HAP-1 (cell line): ENCODE measurements at regions not wholly inside any gene's neighbourhood (a gene's known extent, or its start where the extent isn't known, plus 50 kb on each side); places are given as distances from the start of the nearest gene placed in this dataset.
"Not testable (repeated sequence)": the region's sequence is repeated elsewhere in the genome, so short reads cannot be mapped to it uniquely, and the experiment has no call there.

Experiments used
- DNase-seq, 2 experiments: peaks; one replicate each; pipeline ENCODE4 v3.0.0-alpha.2; 2016 to 2020; ENCODE audit warnings: low spot score in 2 of 2
- H3K27me3 ChIP-seq: fragments of 250-450 bp; sonication (Bioruptor Pico); 2 replicates; pipeline ENCODE4 v1.5.1; 2020; ENCODE audit warnings: low read depth, mild to moderate bottlenecking, moderate library complexity
- H3K36me3 ChIP-seq: fragments of 250-450 bp; sonication (Bioruptor Pico); replicated peaks from 2 replicates; pipeline ENCODE4 v1.5.1; 2020; ENCODE audit warnings: mild to moderate bottlenecking
- H3K4me1 ChIP-seq: fragments of 250-450 bp; sonication (Bioruptor Pico); 2 replicates; pipeline ENCODE4 v1.5.1; 2020; ENCODE audit warnings: mild to moderate bottlenecking
- H3K4me3 ChIP-seq: fragments of 250-450 bp; sonication (Bioruptor Pico); 2 replicates; pipeline ENCODE4 v1.5.1; 2020; ENCODE audit warnings: mild to moderate bottlenecking, moderate library complexity
- H3K9me3 ChIP-seq: fragments of 250-450 bp; sonication (Bioruptor Pico); 2 replicates; pipeline ENCODE4 v1.5.1; 2020; ENCODE audit warnings: mild to moderate bottlenecking, moderate library complexity
- in situ Hi-C: fragments of 300-500 bp; cut with MboI; formaldehyde crosslinking; loops from 3 replicates; pipeline ENCODE4 v1.14.3; 2020; ENCODE audit warnings: low sequenced_read_pairs, inconsistent platforms, mixed read lengths

DNA sequence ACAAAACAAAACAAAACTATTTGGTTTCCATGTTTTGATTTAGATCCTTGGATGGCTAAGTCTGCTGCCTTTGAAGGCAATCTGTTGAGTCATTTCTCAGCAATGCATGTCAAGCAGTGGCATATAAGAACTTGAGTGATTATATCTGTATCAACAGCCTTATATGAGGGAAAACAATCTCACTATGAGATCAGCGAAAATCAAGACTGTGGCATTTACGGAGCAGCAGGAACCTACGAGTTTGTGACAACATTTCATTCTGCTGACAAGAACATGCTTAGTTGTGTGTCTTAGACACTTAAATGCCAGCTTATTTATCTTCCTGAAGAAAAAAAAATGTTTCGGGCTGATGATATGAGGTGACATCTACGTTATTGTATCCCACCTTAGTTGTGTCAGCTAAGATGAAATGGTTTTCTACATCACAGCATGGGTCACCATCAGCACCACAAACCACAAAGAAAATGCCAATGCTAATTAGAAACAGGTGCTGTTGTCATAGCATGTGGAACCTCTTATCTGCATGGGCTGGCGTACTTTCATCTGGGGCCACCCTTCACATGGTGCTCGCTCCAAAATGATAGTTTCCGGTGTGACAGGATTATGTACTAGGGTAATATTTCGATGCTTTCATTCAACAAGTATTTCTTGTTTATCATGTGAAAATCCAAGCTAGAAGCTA is 1085.5 kb downstream of the SORCS1 start:
- DNase-seq = no peak
- Histone ChIP-seq H3K4me3 (no peak overlapping the region), H3K9me3 (no peaks in the 10 kb centered on the region), H3K27me3 (no peaks in the 10 kb centered on the region), H3K4me1 (no peaks in the 10 kb centered on the region), H3K36me3 (no peaks in the 10 kb centered on the region)
- in situ Hi-C loops = no loop called here

DNA sequence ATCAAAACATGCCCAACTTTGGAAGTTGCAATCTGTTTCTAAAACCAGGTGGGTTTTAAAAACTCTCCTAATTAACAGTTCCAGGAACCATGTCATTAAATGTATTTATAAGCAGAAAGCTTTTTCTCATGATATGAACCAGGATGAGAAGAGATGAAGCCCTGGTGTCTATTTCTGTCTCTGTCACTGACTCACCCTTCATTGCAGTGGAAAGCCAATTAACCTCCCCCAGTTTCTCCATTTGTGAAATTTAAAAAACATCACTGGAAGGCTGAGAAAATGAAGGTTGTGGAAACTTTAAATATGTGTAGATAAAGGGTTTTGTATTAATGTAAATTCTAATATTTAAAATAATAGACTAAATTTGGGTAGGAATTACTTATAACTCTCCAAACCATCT is 1088.0 kb downstream of the SORCS1 start:
- no peaks in the 10 kb centered on the region for H3K4me1 ChIP-seq
- in situ Hi-C loops = no loop called here
- H3K4me3 ChIP-seq = no peak overlapping the region
- no peaks in the 10 kb centered on the region for H3K27me3 ChIP-seq
- DNase-seq = no peak
- no peaks in the 10 kb centered on the region for H3K9me3 ChIP-seq
- H3K36me3 ChIP-seq = no peaks in the 10 kb centered on the region

DNA sequence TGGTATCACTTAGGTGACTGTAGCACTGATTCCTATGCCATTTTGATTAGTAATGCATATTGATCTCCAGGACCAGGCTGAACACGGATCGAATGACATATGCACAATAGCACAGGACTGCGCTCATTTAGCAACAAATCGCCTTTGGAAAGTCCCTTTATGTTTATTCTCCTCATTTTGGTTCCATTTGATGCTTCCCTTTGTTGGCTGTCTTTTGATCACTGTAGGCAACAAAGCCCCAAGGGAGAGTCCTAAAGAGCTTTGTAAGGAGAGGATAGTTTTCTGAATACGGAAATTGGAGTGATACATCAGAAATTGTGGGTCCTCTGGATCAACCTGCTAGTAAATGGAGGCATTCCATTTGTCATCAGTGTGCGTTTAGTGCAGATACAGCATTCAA is 1111.4 kb downstream of the SORCS1 start:
- in situ Hi-C loops = no loop called here
- no peak for DNase-seq
- Histone ChIP-seq H3K9me3 (no peaks in the 10 kb centered on the region), H3K4me1 (no peaks in the 10 kb centered on the region), H3K36me3 (no peaks in the 10 kb centered on the region), H3K4me3 (no peak overlapping the region), H3K27me3 (no peaks in the 10 kb centered on the region)

- Histone ChIP-seq H3K36me3 (no peaks in the 10 kb centered on the region), H3K9me3 (no peaks in the 10 kb centered on the region), H3K27me3 (no peaks in the 10 kb centered on the region), H3K4me3 (no peak overlapping the region), H3K4me1 (no peaks in the 10 kb centered on the region)
- in situ Hi-C loops = no loop called here
- no peak for DNase-seq
These were observed 1120.0 kb downstream of the SORCS1 start for GRCh38 chr10:106044503-106044902.

DNA sequence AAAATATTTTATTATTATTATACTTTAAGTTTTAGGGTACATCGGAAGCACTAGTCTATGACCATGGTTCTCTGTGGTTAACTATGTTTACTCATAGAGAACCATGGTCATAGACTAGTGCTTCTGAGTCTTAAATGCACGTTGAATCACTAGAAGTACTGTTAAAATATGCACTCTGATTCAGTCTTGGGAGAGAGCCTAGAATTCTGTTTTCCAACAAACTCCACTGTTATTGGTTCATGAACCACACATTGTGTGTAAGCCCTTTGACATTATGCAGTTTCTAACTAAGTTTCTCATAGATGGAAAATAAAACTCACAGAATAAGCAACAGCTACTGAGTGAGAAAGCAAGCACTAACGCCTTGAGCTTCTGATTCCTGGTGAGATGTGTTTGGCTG is 1120.6 kb downstream of the SORCS1 start:
- H3K4me3 ChIP-seq = no peak overlapping the region
- no peaks in the 10 kb centered on the region for H3K27me3 ChIP-seq
- in situ Hi-C loops = no loop called here
- no peak for DNase-seq
- H3K9me3 ChIP-seq = no peaks in the 10 kb centered on the region
- no peaks in the 10 kb centered on the region for H3K36me3 ChIP-seq
- H3K4me1 ChIP-seq = no peaks in the 10 kb centered on the region

GRCh38 chr10:106038246-106038645 is 1126.3 kb downstream of the SORCS1 start:
- Histone ChIP-seq H3K27me3 (no peaks in the 10 kb centered on the region), H3K9me3 (no peaks in the 10 kb centered on the region), H3K4me3 (no peak overlapping the region), H3K4me1 (no peaks in the 10 kb centered on the region), H3K36me3 (no peaks in the 10 kb centered on the region)
- no peak for DNase-seq
- in situ Hi-C loops = no loop called here

- H3K9me3 ChIP-seq = no peaks in the 10 kb centered on the region
- H3K4me3 ChIP-seq = no peak overlapping the region
- no peaks in the 10 kb centered on the region for H3K27me3 ChIP-seq
- no peaks in the 10 kb centered on the region for H3K4me1 ChIP-seq
- no peak for DNase-seq
- in situ Hi-C loops = no loop called here
- H3K36me3 ChIP-seq = no peaks in the 10 kb centered on the region
These were observed 1131.4 kb downstream of the SORCS1 start for GRCh38 chr10:106033065-106033464.

DNA sequence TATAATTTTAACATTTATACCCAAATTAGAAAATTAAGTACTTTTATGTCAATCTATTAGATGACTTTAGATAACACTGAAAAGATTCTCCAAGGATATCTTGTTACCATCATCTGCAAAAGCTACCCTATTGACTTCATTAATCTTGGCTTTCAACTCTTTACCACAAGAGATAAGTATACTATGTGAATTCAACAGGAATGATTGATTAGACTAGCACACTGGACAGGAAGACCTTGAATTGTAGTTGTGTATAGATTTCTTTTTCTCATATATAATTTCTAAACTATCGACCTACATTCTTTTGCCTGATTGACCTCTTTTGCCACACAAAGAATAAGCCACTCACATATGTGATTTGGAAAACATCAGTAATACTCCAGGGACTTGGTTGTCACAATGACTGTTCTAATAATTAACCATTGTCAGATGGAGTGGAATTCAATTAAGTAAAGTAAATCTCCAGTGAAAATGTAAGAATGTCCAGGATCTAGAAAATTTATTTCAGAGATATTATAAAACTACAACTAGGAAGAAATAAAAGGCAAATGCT is 1132.0 kb downstream of the SORCS1 start:
- no peak overlapping the region for H3K4me3 ChIP-seq
- in situ Hi-C loops = no loop called here
- H3K36me3 ChIP-seq = no peaks in the 10 kb centered on the region
- DNase-seq = no peak
- H3K9me3 ChIP-seq = no peaks in the 10 kb centered on the region
- H3K27me3 ChIP-seq = no peaks in the 10 kb centered on the region
- H3K4me1 ChIP-seq = no peaks in the 10 kb centered on the region

DNA sequence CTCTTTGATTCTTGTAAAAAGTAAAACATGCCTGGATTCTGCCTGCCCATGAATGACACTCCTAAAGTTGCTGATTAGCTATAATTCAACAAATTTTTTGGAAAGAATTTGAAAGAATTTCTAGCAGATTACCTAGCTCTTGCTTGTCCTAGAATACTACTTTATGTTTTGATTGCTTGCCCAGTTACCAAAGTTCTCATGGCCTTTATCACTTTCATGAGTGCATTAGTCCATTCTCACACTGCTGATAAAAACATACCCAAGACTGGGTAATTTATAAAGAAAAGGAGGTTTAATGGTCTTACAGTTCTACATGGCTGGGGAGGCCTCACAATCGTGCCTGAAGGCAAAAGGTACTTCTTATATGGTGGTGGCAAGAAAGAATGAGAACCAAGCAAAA is 1137.3 kb downstream of the SORCS1 start:
- H3K4me1 ChIP-seq = no peaks in the 10 kb centered on the region
- no peaks in the 10 kb centered on the region for H3K36me3 ChIP-seq
- no peaks in the 10 kb centered on the region for H3K9me3 ChIP-seq
- DNase-seq = no peak
- H3K4me3 ChIP-seq = no peak overlapping the region
- in situ Hi-C loops = no loop called here
- H3K27me3 ChIP-seq = no peaks in the 10 kb centered on the region

GRCh38 chr10:106025208-106025811 is 1139.2 kb downstream of the SORCS1 start:
- Histone ChIP-seq H3K9me3 (no peaks in the 10 kb centered on the region), H3K4me3 (no peak overlapping the region), H3K27me3 (no peaks in the 10 kb centered on the region), H3K4me1 (no peaks in the 10 kb centered on the region), H3K36me3 (no peaks in the 10 kb centered on the region)
- DNase-seq = no peak
- in situ Hi-C loops = no loop called here

GRCh38 chr10:106023329-106023728 is 1141.2 kb downstream of the SORCS1 start:
- no peak overlapping the region for H3K4me3 ChIP-seq
- H3K27me3 ChIP-seq = no peaks in the 10 kb centered on the region
- no peaks in the 10 kb centered on the region for H3K36me3 ChIP-seq
- in situ Hi-C loops = no loop called here
- H3K4me1 ChIP-seq = no peaks in the 10 kb centered on the region
- DNase-seq = no peak
- H3K9me3 ChIP-seq = no peaks in the 10 kb centered on the region

- H3K4me1 ChIP-seq, in situ Hi-C loops, H3K36me3 ChIP-seq, DNase-seq, H3K4me3 ChIP-seq, H3K27me3 ChIP-seq, H3K9me3 ChIP-seq: not testable (repeated sequence)
These were observed 1144.9 kb downstream of the SORCS1 start for GRCh38 chr10:106019559-106019958.

DNA sequence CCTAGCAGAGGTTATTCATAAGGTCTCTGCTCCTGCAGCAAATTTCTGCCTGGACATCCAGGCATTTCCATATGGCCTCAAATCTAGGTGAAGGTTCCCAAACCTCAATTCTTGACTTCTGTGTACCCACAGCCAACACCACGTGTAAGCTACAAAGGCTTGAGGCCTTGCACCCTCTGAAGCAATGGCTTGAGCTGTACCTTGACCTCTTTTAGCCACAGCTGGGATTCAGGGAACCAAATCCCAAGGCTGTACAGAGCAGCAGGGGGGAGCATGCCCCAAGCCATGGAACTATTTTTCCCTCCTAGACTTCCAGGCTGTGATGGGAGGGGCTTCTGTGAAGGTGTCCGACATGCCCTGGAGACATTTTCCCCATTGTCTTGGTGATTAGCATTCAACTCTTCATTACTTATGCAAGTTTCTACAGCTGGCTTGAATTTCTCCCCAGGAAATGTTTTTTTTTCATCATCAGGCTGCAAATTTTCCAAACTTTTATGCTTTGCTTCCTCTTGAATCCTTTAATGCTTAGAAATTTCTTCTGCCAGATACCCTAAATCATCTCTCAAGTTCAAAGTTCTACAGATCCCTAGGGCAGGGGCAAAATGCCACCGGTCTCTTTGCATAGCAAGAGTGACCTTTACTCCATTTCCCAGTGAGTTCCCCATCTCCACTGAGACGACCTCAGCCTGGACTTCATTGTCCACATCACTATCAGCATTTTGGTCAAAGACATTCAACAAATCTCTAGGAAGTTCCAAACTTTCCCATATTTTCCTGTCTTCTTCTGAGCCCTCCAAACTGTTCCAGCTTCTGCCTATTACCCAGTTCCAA is 1148.9 kb downstream of the SORCS1 start:
- H3K4me3 ChIP-seq, H3K9me3 ChIP-seq, in situ Hi-C loops, H3K36me3 ChIP-seq, H3K4me1 ChIP-seq, DNase-seq, H3K27me3 ChIP-seq: not testable (repeated sequence)

- no peak for DNase-seq
- in situ Hi-C loops = no loop called here
- H3K4me3 ChIP-seq = no peak overlapping the region
- H3K27me3 ChIP-seq = no peaks in the 10 kb centered on the region
- H3K4me1 ChIP-seq = no peaks in the 10 kb centered on the region
- H3K36me3 ChIP-seq = no peaks in the 10 kb centered on the region
- no peaks in the 10 kb centered on the region for H3K9me3 ChIP-seq
These were observed 1153.3 kb downstream of the SORCS1 start for GRCh38 chr10:106011250-106011649.
